ENCODE measurements at regions not wholly inside any gene's neighbourhood (a gene's known extent, or its start where the extent isn't known, plus 50 kb on each side); places are given as distances from the start of the nearest gene placed in this dataset.

- DNase-seq (ENCODE audit: low read depth) = peak; percentile 56
- no peak for TF ChIP-seq CTCF (conservative IDR thresholded peaks at IDR 0.05; ENCODE audit: control insufficient read depth, insufficient read depth, low read depth, low read length)
- no peak overlapping the region for H3K4me3 ChIP-seq (ENCODE audit: control insufficient read depth, low read depth, low read length)
These were observed 117.6 kb upstream of the PCDH18 start for GRCh38 chr4:137649711-137650450.

GRCh38 chr4:137648531-137648930 is 116.2 kb upstream of the PCDH18 start:
- no peak overlapping the region for H3K4me3 ChIP-seq (ENCODE audit: control insufficient read depth, low read depth, low read length)
- DNase-seq (ENCODE audit: low read depth) = no peak
- TF ChIP-seq CTCF (conservative IDR thresholded peaks at IDR 0.05; ENCODE audit: control insufficient read depth, insufficient read depth, low read depth, low read length) = no peak

- DNase-seq (ENCODE audit: low read depth) = no peak
- TF ChIP-seq CTCF (conservative IDR thresholded peaks at IDR 0.05; ENCODE audit: control insufficient read depth, insufficient read depth, low read depth, low read length) = no peak
- H3K4me3 ChIP-seq (ENCODE audit: control insufficient read depth, low read depth, low read length) = no peak overlapping the region
These were observed 115.1 kb upstream of the PCDH18 start for GRCh38 chr4:137647375-137647774.

- TF ChIP-seq CTCF (conservative IDR thresholded peaks at IDR 0.05; ENCODE audit: control insufficient read depth, insufficient read depth, low read depth, low read length) = no peak
- H3K4me3 ChIP-seq (ENCODE audit: control insufficient read depth, low read depth, low read length) = no peak overlapping the region
- peak; percentile 56 for DNase-seq (ENCODE audit: low read depth)
These were observed 111.9 kb upstream of the PCDH18 start for GRCh38 chr4:137644201-137644600.

GRCh38 chr4:137641544-137641943 is 109.2 kb upstream of the PCDH18 start:
- DNase-seq (ENCODE audit: low read depth) = peak; percentile 93
- H3K4me3 ChIP-seq (ENCODE audit: control insufficient read depth, low read depth, low read length) = no peak overlapping the region
- TF ChIP-seq CTCF (conservative IDR thresholded peaks at IDR 0.05; ENCODE audit: control insufficient read depth, insufficient read depth, low read depth, low read length) = no peak

GRCh38 chr4:137640838-137641158 is 108.5 kb upstream of the PCDH18 start:
- H3K4me3 ChIP-seq (ENCODE audit: control insufficient read depth, low read depth, low read length) = no peak overlapping the region
- TF ChIP-seq CTCF (conservative IDR thresholded peaks at IDR 0.05; ENCODE audit: control insufficient read depth, insufficient read depth, low read depth, low read length) = no peak
- no peak for DNase-seq (ENCODE audit: low read depth)

Data from fibroblast of mammary gland (primary cell).